OCI-LY7 (cell line): ENCODE measurements at regions not wholly inside any gene's neighbourhood (a gene's known extent, or its start where the extent isn't known, plus 50 kb on each side); places are given as distances from the start of the nearest gene placed in this dataset.

Experiments
- BruUV-seq: library from RNA; stranded (reverse); fragments of 400-500 nt; replicated peaks from 2 replicates; lab custom pipeline; 2021; lab: Mats Ljungman, UMichigan
- CTCF ChIA-PET: fragments of 300-600 bp; sonication (Branson Sonifier 250); formaldehyde crosslinking; loops from one replicate; lab custom pipeline; 2022; ENCODE audit warnings: antibody characterized with exemption; ENCODE audit not compliant: unreplicated experiment; lab: Charles Lee
- POLR2A ChIA-PET: fragments of 300-600 bp; sonication (Branson Sonifier 250); formaldehyde crosslinking; loops from one replicate; lab custom pipeline; 2022; ENCODE audit warnings: antibody characterized with exemption; lab: Charles Lee
- DNase-seq: peaks from one replicate; pipeline ENCODE4 v3.0.0-alpha.2; 2015; ENCODE audit warnings: low spot score
- H2AFZ ChIP-seq: fragments of 200-600 bp; sonication (generic), shearing (Covaris generic); 2 replicates; pipeline ENCODE4 v1.6.1; 2014; ENCODE audit warnings: mild to moderate bottlenecking, antibody characterized with exemption, low read length, moderate library complexity
- H3K27ac ChIP-seq: fragments of 200-600 bp; sonication (generic); 2 replicates; pipeline ENCODE4 v1.5.1; 2014; ENCODE audit warnings: mixed run types, low read depth, mild to moderate bottlenecking, moderate library complexity, low read length, inconsistent platforms; ENCODE audit not compliant: poor library complexity, severe bottlenecking
- H3K36me3 ChIP-seq: fragments of 200-600 bp; sonication (generic); 2 replicates; pipeline ENCODE4 v1.6.1; 2014; ENCODE audit warnings: mild to moderate bottlenecking, antibody characterized with exemption, low read length, moderate library complexity, mixed read lengths; ENCODE audit not compliant: insufficient read depth
- H3K4me1 ChIP-seq: fragments of 200-600 bp; sonication (generic); 2 replicates; pipeline ENCODE4 v1.5.1; 2014; ENCODE audit warnings: mild to moderate bottlenecking, low read length; ENCODE audit not compliant: insufficient read depth, poor library complexity, severe bottlenecking
- H3K4me2 ChIP-seq: fragments of 200-600 bp; sonication (generic); 2 replicates; pipeline ENCODE4 v1.6.1; 2014; ENCODE audit warnings: mild to moderate bottlenecking, low read length
- H3K4me3 ChIP-seq: fragments of 200-600 bp; sonication (generic); 2 replicates; pipeline ENCODE4 v1.5.1; 2014; ENCODE audit warnings: mild to moderate bottlenecking, low read depth, low read length; ENCODE audit not compliant: poor library complexity, severe bottlenecking
- H3K79me2 ChIP-seq: fragments of 200-600 bp; sonication (generic); 2 replicates; pipeline ENCODE4 v1.6.1; 2016; ENCODE audit warnings: low read depth, mild to moderate bottlenecking, low read length, moderate library complexity, mixed read lengths; ENCODE audit not compliant: insufficient read depth
- H3K9me2 ChIP-seq: fragments of 200-600 bp; sonication (generic); 2 replicates; pipeline ENCODE4 v1.6.1; 2016; ENCODE audit warnings: mild to moderate bottlenecking, low read length, mixed read lengths; ENCODE audit not compliant: insufficient read depth
- H3K9me3 ChIP-seq: fragments of 200-600 bp; sonication (generic); 2 replicates; pipeline ENCODE4 v1.6.1; 2014; ENCODE audit warnings: mild to moderate bottlenecking, mixed run types, low read length, mixed read lengths
- H4K20me1 ChIP-seq: fragments of 200-600 bp; sonication (generic); 2 replicates; pipeline ENCODE4 v1.6.1; 2014; ENCODE audit warnings: mild to moderate bottlenecking, antibody characterized with exemption, low read length, moderate library complexity, mixed read lengths; ENCODE audit not compliant: insufficient read depth
- CTCF ChIP-seq: fragments of 200-600 bp; sonication (generic); conservative IDR thresholded peaks from 2 replicates; pipeline ENCODE4 v1.5.1; 2014; ENCODE audit warnings: mild to moderate bottlenecking, antibody characterized with exemption, low read length, moderate library complexity, mixed read lengths
- EZH2phosphoT487 ChIP-seq: fragments of 200-600 bp; sonication (generic); IDR thresholded peaks from 2 replicates; pipeline ENCODE4 v1.6.1; 2018; ENCODE audit warnings: low read depth, borderline replicate concordance, mild to moderate bottlenecking, mixed run types, antibody characterized with exemption, low read length, moderate library complexity, mixed read lengths
- intact Hi-C: fragments of 100-400 bp; cut with micrococcal nuclease; formaldehyde crosslinking; loops from one replicate; pipeline ENCODE4 v1.10.0; 2022; ENCODE audit not compliant: unreplicated experiment

GRCh38 chrX:35722128-35722527, 76.0 kb upstream of the MAGEB16 start:
- H3K27ac ChIP-seq: no peak overlapping the region
- ChIA-PET CTCF (no interaction called here), POLR2A (no interaction called here)
- H3K4me1 ChIP-seq: no peaks in the 10 kb centered on the region
- no peaks in the 10 kb centered on the region for H3K79me2 ChIP-seq
- BruUV-seq: no TSS peak
- intact Hi-C loops: no loop called here
- no peaks in the 10 kb centered on the region for H3K9me3 ChIP-seq
- no peak overlapping the region for H3K4me3 ChIP-seq
- H3K4me2 ChIP-seq: no peak overlapping the region
- no peaks in the 10 kb centered on the region for H4K20me1 ChIP-seq
- H2AFZ ChIP-seq: no peak overlapping the region
- no peak for DNase-seq
- H3K9me2 ChIP-seq: no peaks in the 10 kb centered on the region
- no peaks in the 10 kb centered on the region for H3K36me3 ChIP-seq
- TF ChIP-seq CTCF: no peak
- no peak for TF ChIP-seq EZH2phosphoT487

- H3K4me2 ChIP-seq: no peak overlapping the region
- H2AFZ ChIP-seq: no peak overlapping the region
- no TSS peak for BruUV-seq
- CTCF ChIA-PET: no interaction called here
- TF ChIP-seq EZH2phosphoT487 (no peak), CTCF (peak; percentile 52; the same call in 1 of the 2 replicates)
- no peaks in the 10 kb centered on the region for H3K36me3 ChIP-seq
- H3K79me2 ChIP-seq: no peaks in the 10 kb centered on the region
- peak; percentile 10 for DNase-seq
- intact Hi-C loops: no loop called here
- no peaks in the 10 kb centered on the region for H3K9me3 ChIP-seq
- no peaks in the 10 kb centered on the region for H4K20me1 ChIP-seq
- no peaks in the 10 kb centered on the region for H3K9me2 ChIP-seq
- POLR2A ChIA-PET: no interaction called here
- no peaks in the 10 kb centered on the region for H3K4me1 ChIP-seq
- H3K27ac ChIP-seq: no peak overlapping the region
- H3K4me3 ChIP-seq: no peak overlapping the region
Observed at GRCh38 chrX:35726176-35726575, 72.0 kb upstream of the MAGEB16 start.

GRCh38 chrX:35728481-35728880, 69.7 kb upstream of the MAGEB16 start:
- Histone ChIP-seq H2AFZ (no peak overlapping the region), H3K9me3 (no peaks in the 10 kb centered on the region), H3K4me2 (no peak overlapping the region), H3K4me1 (no peaks in the 10 kb centered on the region), H3K36me3 (no peaks in the 10 kb centered on the region), H3K9me2 (no peaks in the 10 kb centered on the region), H3K4me3 (no peak overlapping the region), H4K20me1 (no peaks in the 10 kb centered on the region), H3K79me2 (no peaks in the 10 kb centered on the region), H3K27ac (no peak overlapping the region)
- CTCF ChIA-PET: no interaction called here
- TF ChIP-seq EZH2phosphoT487: no peak
- no peak for TF ChIP-seq CTCF
- no TSS peak for BruUV-seq
- intact Hi-C loops: no loop called here
- POLR2A ChIA-PET: no interaction called here
- no peak for DNase-seq
